ENCODE measurements at regions not wholly inside any gene's neighbourhood (a gene's known extent, or its start where the extent isn't known, plus 50 kb on each side); places are given as distances from the start of the nearest gene placed in this dataset.

GRCh38 chr2:5969303-5969702 lies 277.1 kb downstream of the SOX11 start:
- H3K27me3 ChIP-seq (replicated peaks in 1 of 4; ENCODE audit: control insufficient read depth in 3 of 4, extremely low read depth in 1 of 4, insufficient read depth in 3 of 4, low read length in 3 of 4) = no peaks in the 10 kb centered on the region
- H3K4me1 ChIP-seq (replicated peaks in 1 of 4; ENCODE audit: control insufficient read depth in 3 of 4, insufficient read depth in 4 of 4, low read length in 3 of 4) = peaks cover 0 to 3% (median under 1%) of the 10 kb centered on the region in 4 experiments; a peak in 4 of 7 replicates
- no peak overlapping the region for H3K56ac ChIP-seq (replicated peaks; ENCODE audit: insufficient read length, low read depth, low read length)
- H2AK5ac ChIP-seq (ENCODE audit: low read depth, low read length) = no peak overlapping the region
- H3K18ac ChIP-seq (ENCODE audit: extremely low read depth, low read length) = no peak overlapping the region
- no peak overlapping the region for H2BK20ac ChIP-seq (ENCODE audit: low read length)
- no peak overlapping the region for H2BK120ac ChIP-seq (replicated peaks; ENCODE audit: low read depth, low read length)
- no peak overlapping the region for H2BK15ac ChIP-seq (ENCODE audit: low read length)
- H2BK12ac ChIP-seq (ENCODE audit: low read depth, low read length) = no peak overlapping the region
- no peak overlapping the region for H3K4ac ChIP-seq (replicated peaks; ENCODE audit: insufficient read length, low read depth, low read length)
- H3K79me1 ChIP-seq (ENCODE audit: low read depth, low read length) = no peaks in the 10 kb centered on the region
- H2BK5ac ChIP-seq (ENCODE audit: low read depth, low read length) = no peak overlapping the region
- CTCF ChIA-PET (ENCODE audit: partially characterized antibody) = interaction anchor here (0.6 kb wide), 1 partner anchor 249 kb away, joined by 3 read pairs; no protein-coding TSS in a partner anchor
- no peaks in the 10 kb centered on the region for H3K23me2 ChIP-seq (ENCODE audit: low read depth, low read length)
- H4K5ac ChIP-seq (ENCODE audit: insufficient read length, low read depth, low read length) = no peak overlapping the region
- H4K8ac ChIP-seq (ENCODE audit: extremely low read depth, insufficient read depth, low read length) = no peak overlapping the region; the same call in 1 of the 2 replicates
- no peak overlapping the region for H3K4me2 ChIP-seq (ENCODE audit: insufficient read depth in 1 of 2, low read depth in 2 of 2, low read length in 2 of 2)
- no peaks in the 10 kb centered on the region for H3K79me2 ChIP-seq (ENCODE audit: control insufficient read depth in 1 of 2, insufficient read depth in 2 of 2, low read length in 2 of 2)
- no peak overlapping the region for H2AFZ ChIP-seq (ENCODE audit: low read length)
- WGBS, 2 experiments (ENCODE audit: extremely low coverage in 1 of 2, insufficient coverage in 1 of 2, insufficient read length in 1 of 2, insufficient replicate concordance in 2 of 2, low coverage in 1 of 2, low lambda C conversion rate in 2 of 2, missing lambda C conversion rate in 1 of 2) = 97% methylated on average over 6 of the region's 6 CpGs; no CpG with 5 or more reads in 1 of the 2 experiments
- no peak overlapping the region for H3K14ac ChIP-seq (ENCODE audit: insufficient read length)
- H3K9me3 ChIP-seq (ENCODE audit: insufficient read depth in 2 of 2, low read depth in 1 of 2, low read length in 1 of 2) = peaks cover 0 to 2% of the 10 kb centered on the region in 2 experiments; a peak in 1 of 4 replicates
- no peak overlapping the region for H3K23ac ChIP-seq (ENCODE audit: insufficient read length)
- H4K91ac ChIP-seq (replicated peaks; ENCODE audit: insufficient read length, low read length) = no peak overlapping the region
- H4K20me1 ChIP-seq (replicated peaks in 1 of 2; ENCODE audit: control insufficient read depth in 1 of 2, insufficient read depth in 2 of 2, low read length in 2 of 2) = no peaks in the 10 kb centered on the region
- no peak overlapping the region for H3K4me3 ChIP-seq (ENCODE audit: extremely low read depth in 1 of 4, insufficient read depth in 2 of 4, low read depth in 3 of 4, low read length in 4 of 4)
- H3K36me3 ChIP-seq (ENCODE audit: control insufficient read depth in 2 of 4, insufficient read depth in 4 of 4, low read length in 3 of 4) = no peaks in the 10 kb centered on the region
- H3K27ac ChIP-seq (ENCODE audit: low read depth, low read length) = no peak overlapping the region
- H3K9ac ChIP-seq (replicated peaks in 1 of 4; ENCODE audit: extremely low read depth in 1 of 4, low read depth in 3 of 4, low read length in 3 of 4) = no peak overlapping the region
- FAIRE-seq (no peak), DNase-seq (ENCODE audit: low read depth in 1 of 2, low spot score in 2 of 2) (no peak)
- POLR2A ChIA-PET (ENCODE audit: partially characterized antibody) = no interaction called here
- TF ChIP-seq POLR2AphosphoS5 (IDR thresholded peaks at IDR 0.05; ENCODE audit: low read depth, low read length) (no peak), JUND (IDR thresholded peaks at IDR 0.05; ENCODE audit: low read length) (no peak), TCF12 (IDR thresholded peaks at IDR 0.05; ENCODE audit: low read depth, low read length) (no peak), KDM5A (IDR thresholded peaks at IDR 0.05; ENCODE audit: low read length) (no peak), SIN3A (conservative IDR thresholded peaks at IDR 0.05 in 1 of 2, IDR thresholded peaks at IDR 0.05 in 1 of 2; ENCODE audit: low read depth in 1 of 2, low read length in 2 of 2) (no peak), ZNF274 (IDR thresholded peaks at IDR 0.05; ENCODE audit: borderline replicate concordance, extremely low read depth, low read length) (no peak), NRF1 (IDR thresholded peaks at IDR 0.05; ENCODE audit: low read depth, low read length) (no peak), MAFK (IDR thresholded peaks at IDR 0.05; ENCODE audit: low read depth, low read length) (no peak), TBP (IDR thresholded peaks at IDR 0.05; ENCODE audit: low read depth, low read length) (no peak), SIRT6 (IDR thresholded peaks at IDR 0.05; ENCODE audit: low read length) (no peak), YY1 (IDR thresholded peaks at IDR 0.05; ENCODE audit: low read depth, low read length) (no peak), MAX (IDR thresholded peaks at IDR 0.05) (no peak), TEAD4 (IDR thresholded peaks at IDR 0.05; ENCODE audit: low read depth, low read length) (no peak), EGR1 (IDR thresholded peaks at IDR 0.05; ENCODE audit: borderline replicate concordance, low read depth, low read length) (no peak), ATF3 (IDR thresholded peaks at IDR 0.05; ENCODE audit: insufficient read depth, low read depth, low read length) (no peak)

All from H1 (cell line).